Prostate gland (tissue), 2 donors: ENCODE measurements at regions not wholly inside any gene's neighbourhood (a gene's known extent, or its start where the extent isn't known, plus 50 kb on each side); places are given as distances from the start of the nearest gene placed in this dataset.

Experiments used
- CTCF ChIP-seq, 4 experiments: fragments of 200-600 bp in 2 of 4; fragments of 450-650 bp in 2 of 4; sonication (generic) in 2 of 4; IDR thresholded peaks; 1 replicate in 3 of 4; 2 replicates in 1 of 4; pipeline ENCODE4 v1.5.1; 2016 to 2019; ENCODE audit warnings: antibody characterized with exemption in 4 of 4, mild to moderate bottlenecking in 2 of 4, moderate library complexity in 2 of 4
- POLR2A ChIP-seq: fragments of 450-650 bp; IDR thresholded peaks from one replicate; pipeline ENCODE4 v1.6.1; 2016; ENCODE audit warnings: antibody characterized with exemption, mild to moderate bottlenecking

DNA sequence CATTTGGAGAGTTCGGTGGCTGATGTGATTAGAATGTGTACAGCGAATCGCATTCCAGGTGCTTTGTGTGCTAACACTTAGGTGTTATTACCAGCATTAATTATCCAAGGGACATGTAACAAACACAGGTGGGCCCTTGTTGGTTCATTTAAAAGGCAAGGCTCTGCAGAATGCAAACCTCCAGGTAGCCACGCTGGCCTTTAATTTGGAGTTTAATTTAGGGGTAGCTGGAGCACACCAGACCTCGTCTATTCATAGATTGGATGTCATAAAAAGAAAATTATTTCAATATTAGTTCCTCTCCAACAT lies 191.1 kb downstream of the MAT2B start:
- TF ChIP-seq CTCF (IDR thresholded peaks at IDR 0.05): no peak
- no peak for TF ChIP-seq POLR2A
